Testis (tissue), 2 donors: ENCODE measurements at regions not wholly inside any gene's neighbourhood (a gene's known extent, or its start where the extent isn't known, plus 50 kb on each side); places are given as distances from the start of the nearest gene placed in this dataset.

Experiments
- POLR2A ChIP-seq: fragments of 450-650 bp; IDR thresholded peaks from one replicate; pipeline ENCODE4 v1.6.1; 2017; ENCODE audit warnings: antibody characterized with exemption, mild to moderate bottlenecking, moderate library complexity
- TF ChIP-seq, protein P1 (sequence below), 3 experiments: fragments of 450-650 bp in 2 of 3; fragments of 200-600 bp in 1 of 3; sonication (generic) in 1 of 3; IDR thresholded peaks; one replicate each; pipeline ENCODE4 v1.5.1; 2016 to 2019; ENCODE audit warnings: antibody characterized with exemption in 3 of 3, mild to moderate bottlenecking in 2 of 3, moderate library complexity in 1 of 3

DNA sequence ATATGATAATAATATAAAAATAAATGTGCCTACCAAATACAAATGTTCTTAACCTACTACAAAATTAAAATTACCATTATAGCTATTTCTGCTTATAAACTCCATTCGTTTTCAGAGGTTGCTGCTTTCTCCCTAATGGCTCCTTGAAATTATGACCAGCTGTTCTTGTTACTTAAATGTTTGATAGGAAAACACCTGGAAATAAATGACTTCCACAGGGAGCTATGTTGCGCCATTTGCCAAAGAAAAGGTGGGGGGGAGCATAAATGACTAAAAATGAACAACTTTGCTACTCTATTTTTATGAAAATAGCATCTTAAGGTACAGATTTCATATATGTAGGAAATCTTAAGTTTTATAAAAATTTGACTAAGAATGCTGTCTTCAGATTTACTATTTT, 157.5 kb upstream of the MON1B start:
- TF ChIP-seq, protein P1, sequence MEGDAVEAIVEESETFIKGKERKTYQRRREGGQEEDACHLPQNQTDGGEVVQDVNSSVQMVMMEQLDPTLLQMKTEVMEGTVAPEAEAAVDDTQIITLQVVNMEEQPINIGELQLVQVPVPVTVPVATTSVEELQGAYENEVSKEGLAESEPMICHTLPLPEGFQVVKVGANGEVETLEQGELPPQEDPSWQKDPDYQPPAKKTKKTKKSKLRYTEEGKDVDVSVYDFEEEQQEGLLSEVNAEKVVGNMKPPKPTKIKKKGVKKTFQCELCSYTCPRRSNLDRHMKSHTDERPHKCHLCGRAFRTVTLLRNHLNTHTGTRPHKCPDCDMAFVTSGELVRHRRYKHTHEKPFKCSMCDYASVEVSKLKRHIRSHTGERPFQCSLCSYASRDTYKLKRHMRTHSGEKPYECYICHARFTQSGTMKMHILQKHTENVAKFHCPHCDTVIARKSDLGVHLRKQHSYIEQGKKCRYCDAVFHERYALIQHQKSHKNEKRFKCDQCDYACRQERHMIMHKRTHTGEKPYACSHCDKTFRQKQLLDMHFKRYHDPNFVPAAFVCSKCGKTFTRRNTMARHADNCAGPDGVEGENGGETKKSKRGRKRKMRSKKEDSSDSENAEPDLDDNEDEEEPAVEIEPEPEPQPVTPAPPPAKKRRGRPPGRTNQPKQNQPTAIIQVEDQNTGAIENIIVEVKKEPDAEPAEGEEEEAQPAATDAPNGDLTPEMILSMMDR (IDR thresholded peaks at IDR 0.05): no peak
- no peak for TF ChIP-seq POLR2A
